Keratinocyte (primary cell): ENCODE measurements at regions not wholly inside any gene's neighbourhood (a gene's known extent, or its start where the extent isn't known, plus 50 kb on each side); places are given as distances from the start of the nearest gene placed in this dataset.

Source experiments
- DNase-seq: peaks from one replicate; pipeline ENCODE4 v3.0.0-alpha.2; 2011; ENCODE audit warnings: low read depth, missing footprints, low spot score
- FAIRE-seq: peaks from 2 replicates; lab custom pipeline; 2011; peaks lifted over from hg19 to GRCh38; lab: Jason Lieb, UNC
- H2AFZ ChIP-seq: 2 replicates; pipeline ENCODE4 v1.6.0; 2012; ENCODE audit warnings: low read length, control low read depth, inconsistent platforms; ENCODE audit not compliant: control insufficient read depth
- H3K27ac ChIP-seq: 2 replicates; pipeline ENCODE4 v1.5.1; 2011; ENCODE audit warnings: low read length; ENCODE audit not compliant: control insufficient read depth, insufficient read depth
- H3K27me3 ChIP-seq: 3 replicates; pipeline ENCODE4 v1.6.0; 2011; ENCODE audit warnings: low read length; ENCODE audit not compliant: control insufficient read depth, insufficient read depth; ENCODE audit errors: extremely low read depth
- H3K36me3 ChIP-seq, 2 experiments: 2 replicates in 1 of 2; 3 replicates in 1 of 2; pipeline ENCODE4 v1.5.1; 2011; ENCODE audit warnings: low read length in 2 of 2, mild to moderate bottlenecking in 1 of 2; ENCODE audit not compliant: control insufficient read depth in 2 of 2, insufficient read depth in 2 of 2; ENCODE audit errors: extremely low read depth in 1 of 2
- H3K4me1 ChIP-seq: 3 replicates; pipeline ENCODE4 v1.5.1; 2011; ENCODE audit warnings: low read length; ENCODE audit not compliant: control insufficient read depth, insufficient read depth; ENCODE audit errors: extremely low read depth
- H3K4me2 ChIP-seq: 3 replicates; pipeline ENCODE4 v1.6.0; 2011; ENCODE audit warnings: low read depth, low read length; ENCODE audit not compliant: control insufficient read depth, insufficient read depth; ENCODE audit errors: extremely low read depth
- H3K4me3 ChIP-seq, 3 experiments: fragments of 200-600 bp in 1 of 3; sonication (generic) in 1 of 3; 2 replicates in 2 of 3; 3 replicates in 1 of 3; pipeline ENCODE4 v1.5.1; 2011 to 2016; ENCODE audit warnings: low read length in 3 of 3, mild to moderate bottlenecking in 3 of 3, control low read depth in 2 of 3, inconsistent platforms in 1 of 3, low read depth in 1 of 3, mixed read lengths in 1 of 3, mixed run types in 1 of 3, moderate library complexity in 1 of 3; ENCODE audit not compliant: control insufficient read depth in 2 of 3, insufficient read depth in 2 of 3; ENCODE audit errors: extremely low read depth in 1 of 3
- H3K79me2 ChIP-seq: 2 replicates; pipeline ENCODE4 v1.6.0; 2012; ENCODE audit warnings: low read length; ENCODE audit not compliant: control insufficient read depth, insufficient read depth
- H3K9ac ChIP-seq: 3 replicates; pipeline ENCODE4 v1.6.0; 2011; ENCODE audit warnings: low read length; ENCODE audit not compliant: control insufficient read depth, insufficient read depth; ENCODE audit errors: extremely low read depth
- H3K9me1 ChIP-seq: 3 replicates; pipeline ENCODE4 v1.6.0; 2011; ENCODE audit warnings: low read length; ENCODE audit not compliant: control insufficient read depth, insufficient read depth; ENCODE audit errors: extremely low read depth
- H3K9me3 ChIP-seq: 2 replicates; pipeline ENCODE4 v1.5.1; 2012; ENCODE audit warnings: low read depth, low read length; ENCODE audit not compliant: control insufficient read depth
- H4K20me1 ChIP-seq: 3 replicates; pipeline ENCODE4 v1.6.0; 2011; ENCODE audit warnings: low read length; ENCODE audit not compliant: control insufficient read depth, insufficient read depth; ENCODE audit errors: extremely low read depth
- EZH2 ChIP-seq: IDR thresholded peaks from one replicate; pipeline ENCODE4 v1.6.1; 2012; ENCODE audit warnings: inconsistent platforms, mild to moderate bottlenecking, low read length, moderate library complexity
- dilution Hi-C: fragments of 300-500 bp; cut with MboI; formaldehyde crosslinking; loops from one replicate; pipeline ENCODE4 v1.7.0; 2020; ENCODE audit warnings: low sequenced_read_pairs; ENCODE audit not compliant: extremely low pct_ligation_motif_present
- TF ChIP-seq, protein P1 (sequence below), 3 experiments: IDR thresholded peaks in 1 of 3; conservative IDR thresholded peaks in 1 of 3; optimal IDR thresholded peaks in 1 of 3; 2 replicates in 2 of 3; 3 replicates in 1 of 3; pipeline versions ENCODE3 to v1.5.1; 2011; ENCODE audit warnings: low read length in 3 of 3, mild to moderate bottlenecking in 3 of 3, moderate library complexity in 2 of 3, control low read depth in 1 of 3, inconsistent platforms in 1 of 3; ENCODE audit not compliant: insufficient read depth in 2 of 3; ENCODE audit errors: extremely low read depth in 1 of 3

GRCh38 chr6:113699239-113699638 is 157.9 kb upstream of the MARCKS start:
- Histone ChIP-seq H3K36me3 (no peaks in the 10 kb centered on the region), H3K9me3 (no peaks in the 10 kb centered on the region), H3K4me3 (no peak overlapping the region), H3K9ac (no peak overlapping the region), H4K20me1 (no peaks in the 10 kb centered on the region), H3K9me1 (no peaks in the 10 kb centered on the region), H2AFZ (no peak overlapping the region), H3K79me2 (no peaks in the 10 kb centered on the region), H3K27me3 (no peaks in the 10 kb centered on the region), H3K27ac (no peak overlapping the region), H3K4me2 (no peak overlapping the region), H3K4me1 (peaks cover 14% of the 10 kb centered on the region)
- no peak for DNase-seq
- TF ChIP-seq, protein P1, sequence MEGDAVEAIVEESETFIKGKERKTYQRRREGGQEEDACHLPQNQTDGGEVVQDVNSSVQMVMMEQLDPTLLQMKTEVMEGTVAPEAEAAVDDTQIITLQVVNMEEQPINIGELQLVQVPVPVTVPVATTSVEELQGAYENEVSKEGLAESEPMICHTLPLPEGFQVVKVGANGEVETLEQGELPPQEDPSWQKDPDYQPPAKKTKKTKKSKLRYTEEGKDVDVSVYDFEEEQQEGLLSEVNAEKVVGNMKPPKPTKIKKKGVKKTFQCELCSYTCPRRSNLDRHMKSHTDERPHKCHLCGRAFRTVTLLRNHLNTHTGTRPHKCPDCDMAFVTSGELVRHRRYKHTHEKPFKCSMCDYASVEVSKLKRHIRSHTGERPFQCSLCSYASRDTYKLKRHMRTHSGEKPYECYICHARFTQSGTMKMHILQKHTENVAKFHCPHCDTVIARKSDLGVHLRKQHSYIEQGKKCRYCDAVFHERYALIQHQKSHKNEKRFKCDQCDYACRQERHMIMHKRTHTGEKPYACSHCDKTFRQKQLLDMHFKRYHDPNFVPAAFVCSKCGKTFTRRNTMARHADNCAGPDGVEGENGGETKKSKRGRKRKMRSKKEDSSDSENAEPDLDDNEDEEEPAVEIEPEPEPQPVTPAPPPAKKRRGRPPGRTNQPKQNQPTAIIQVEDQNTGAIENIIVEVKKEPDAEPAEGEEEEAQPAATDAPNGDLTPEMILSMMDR (optimal IDR thresholded peaks at IDR 0.05 in 1 of 3, IDR thresholded peaks at IDR 0.05 in 1 of 3, conservative IDR thresholded peaks at IDR 0.05 in 1 of 3; ENCODE audit: extremely low read depth in 1 of 3, insufficient read depth in 2 of 3, low read length in 3 of 3) = no peak
- no peak for TF ChIP-seq EZH2
- dilution Hi-C loops = no loop called here
- no peak for FAIRE-seq

GRCh38 chr6:113701552-113702254 is 155.4 kb upstream of the MARCKS start:
- H3K9me1 ChIP-seq = no peaks in the 10 kb centered on the region
- H3K9ac ChIP-seq = no peak overlapping the region
- H4K20me1 ChIP-seq = no peaks in the 10 kb centered on the region
- no peak overlapping the region for H3K4me2 ChIP-seq
- peaks cover 9% of the 10 kb centered on the region for H3K4me1 ChIP-seq
- FAIRE-seq = no peak
- dilution Hi-C loops = no loop called here
- no peak overlapping the region for H3K4me3 ChIP-seq
- no peaks in the 10 kb centered on the region for H3K36me3 ChIP-seq
- no peak for DNase-seq
- no peaks in the 10 kb centered on the region for H3K27me3 ChIP-seq
- H3K79me2 ChIP-seq = no peaks in the 10 kb centered on the region
- no peak overlapping the region for H3K27ac ChIP-seq
- TF ChIP-seq EZH2 = no peak
- TF ChIP-seq, protein P1 (optimal IDR thresholded peaks at IDR 0.05 in 1 of 3, IDR thresholded peaks at IDR 0.05 in 1 of 3, conservative IDR thresholded peaks at IDR 0.05 in 1 of 3; ENCODE audit: extremely low read depth in 1 of 3, insufficient read depth in 2 of 3, low read length in 3 of 3) = no peak
- H3K9me3 ChIP-seq = no peaks in the 10 kb centered on the region
- no peak overlapping the region for H2AFZ ChIP-seq
